OCI-LY3 (cell line): ENCODE measurements at regions not wholly inside any gene's neighbourhood (a gene's known extent, or its start where the extent isn't known, plus 50 kb on each side); places are given as distances from the start of the nearest gene placed in this dataset.

ENCODE experiments used
- H2AFZ ChIP-seq: fragments of 200-600, 300-600 bp; shearing (Covaris generic); 2 replicates; pipeline ENCODE4 v1.6.0; 2014; ENCODE audit warnings: antibody characterized with exemption, low read depth, low read length
- H3K27ac ChIP-seq: fragments of 200-600, 300-600 bp; sonication (generic); 2 replicates; pipeline ENCODE4 v1.5.1; 2014; ENCODE audit warnings: mild to moderate bottlenecking, low read length, moderate library complexity, mixed read lengths
- H3K27me3 ChIP-seq: fragments of 200-600, 300-600 bp; sonication (generic); 2 replicates; pipeline ENCODE4 v1.6.1; 2014; ENCODE audit warnings: low read depth, low read length, mixed read lengths
- H3K36me3 ChIP-seq: fragments of 200-600, 300-600 bp; sonication (generic); replicated peaks from 2 replicates; pipeline ENCODE3; 2014; ENCODE audit warnings: low read depth, low read length, mixed read lengths
- H3K4me1 ChIP-seq: fragments of 300-600, 200-600 bp; sonication (generic); 2 replicates; pipeline ENCODE4 v1.6.1; 2014; ENCODE audit warnings: low read length, mixed read lengths
- H3K4me2 ChIP-seq: fragments of 200-600, 300-600 bp; sonication (generic); 2 replicates; pipeline ENCODE4 v1.6.1; 2014; ENCODE audit warnings: low read length, mixed read lengths
- H3K4me3 ChIP-seq: fragments of 300-600, 200-600 bp; sonication (generic); 2 replicates; pipeline ENCODE4 v1.5.1; 2014; ENCODE audit warnings: antibody characterized with exemption, mild to moderate bottlenecking, low read length, moderate library complexity
- H3K79me2 ChIP-seq: fragments of 300-600, 200-600 bp; shearing (Covaris generic); 2 replicates; pipeline ENCODE4 v1.6.1; 2014; ENCODE audit warnings: mild to moderate bottlenecking, low read length, mixed read lengths
- H3K9ac ChIP-seq: fragments of 300-600, 200-600 bp; shearing (Covaris generic); 2 replicates; pipeline ENCODE4 v1.6.0; 2014; ENCODE audit warnings: mild to moderate bottlenecking, low read length, moderate library complexity
- H3K9me3 ChIP-seq: fragments of 200-600, 300-600 bp; shearing (Covaris generic); 2 replicates; pipeline ENCODE4 v1.6.1; 2014; ENCODE audit warnings: low read length, mixed read lengths; ENCODE audit not compliant: insufficient read depth
- H4K20me1 ChIP-seq: fragments of 200-600, 300-600 bp; sonication (generic); 2 replicates; pipeline ENCODE4 v1.6.1; 2016; ENCODE audit warnings: low read length, mixed read lengths; ENCODE audit not compliant: insufficient read depth
- CTCF ChIP-seq: fragments of 200-600, 300-600 bp; sonication (generic); IDR thresholded peaks from 2 replicates; pipeline ENCODE4 v1.5.1; 2014; ENCODE audit warnings: antibody characterized with exemption, low read length, low read depth
- EZH2phosphoT487 ChIP-seq: fragments of 200-600 bp; shearing (Covaris generic); IDR thresholded peaks from 2 replicates; pipeline ENCODE4 v1.6.1; 2018; ENCODE audit warnings: antibody characterized with exemption, mixed run types, low read depth

DNA sequence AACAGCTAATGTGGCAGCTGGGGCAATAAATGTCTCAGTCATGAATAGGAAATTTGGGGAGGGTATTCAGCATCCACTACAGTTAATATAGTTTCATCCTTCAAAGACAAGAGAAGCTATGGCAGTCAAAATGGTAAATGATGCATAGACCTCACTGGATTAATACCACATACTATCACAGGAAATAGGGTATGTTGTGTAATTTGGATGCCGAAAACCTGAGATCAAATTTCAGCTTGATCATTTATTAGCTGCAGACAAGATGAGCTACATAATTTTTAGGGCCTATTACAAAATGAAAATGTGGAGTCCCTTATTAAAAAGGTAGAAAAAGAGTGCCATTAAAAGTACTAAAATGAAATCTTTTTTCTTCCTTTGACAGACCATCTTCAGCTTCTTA is 112.6 kb upstream of the MTAP start:
- Histone ChIP-seq H3K4me2 (no peak overlapping the region), H3K79me2 (no peaks in the 10 kb centered on the region), H2AFZ (no peak overlapping the region), H3K4me3 (no peak overlapping the region), H3K36me3 (no peaks in the 10 kb centered on the region), H3K27ac (no peak overlapping the region), H3K27me3 (peaks cover 28% of the 10 kb centered on the region), H4K20me1 (no peaks in the 10 kb centered on the region), H3K9me3 (no peaks in the 10 kb centered on the region), H3K4me1 (peaks cover 3% of the 10 kb centered on the region), H3K9ac (no peak overlapping the region)
- TF ChIP-seq EZH2phosphoT487 = no peak
- no peak for TF ChIP-seq CTCF

- no peak overlapping the region for H3K9ac ChIP-seq
- no peaks in the 10 kb centered on the region for H3K4me1 ChIP-seq
- no peak overlapping the region for H2AFZ ChIP-seq
- no peak overlapping the region for H3K4me3 ChIP-seq
- no peaks in the 10 kb centered on the region for H3K36me3 ChIP-seq
- no peaks in the 10 kb centered on the region for H3K9me3 ChIP-seq
- H3K4me2 ChIP-seq = no peak overlapping the region
- H4K20me1 ChIP-seq = no peaks in the 10 kb centered on the region
- TF ChIP-seq EZH2phosphoT487 = no peak
- no peak for TF ChIP-seq CTCF
- H3K27ac ChIP-seq = no peak overlapping the region
- H3K79me2 ChIP-seq = no peaks in the 10 kb centered on the region
- peaks cover 28% of the 10 kb centered on the region for H3K27me3 ChIP-seq
Observed at GRCh38 chr9:21690561-21690960, 111.9 kb upstream of the MTAP start.

DNA sequence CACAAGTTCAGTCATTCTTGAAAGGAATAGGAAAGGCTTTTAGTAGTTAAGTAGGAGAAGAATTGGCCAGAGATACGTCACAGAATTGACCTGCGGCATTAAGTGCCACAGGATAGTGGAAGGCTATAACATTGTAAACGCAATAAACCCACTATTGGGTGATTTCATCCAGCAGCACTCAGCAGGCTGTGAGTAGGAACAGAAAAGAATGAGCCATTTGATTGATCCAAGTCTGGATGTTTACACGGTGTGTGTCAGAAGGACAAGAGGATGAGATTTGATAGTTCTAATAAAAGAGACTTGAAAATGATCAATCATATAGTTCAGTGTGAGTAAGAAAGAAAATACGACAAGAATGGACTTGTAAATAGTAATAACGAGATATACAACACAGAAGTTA is 110.0 kb upstream of the MTAP start:
- Histone ChIP-seq H4K20me1 (no peaks in the 10 kb centered on the region), H2AFZ (no peak overlapping the region), H3K36me3 (no peaks in the 10 kb centered on the region), H3K9ac (no peak overlapping the region), H3K27ac (no peak overlapping the region), H3K4me2 (no peak overlapping the region), H3K79me2 (no peaks in the 10 kb centered on the region), H3K4me3 (no peak overlapping the region), H3K27me3 (peaks cover 28% of the 10 kb centered on the region), H3K4me1 (no peaks in the 10 kb centered on the region), H3K9me3 (no peaks in the 10 kb centered on the region)
- TF ChIP-seq EZH2phosphoT487 = no peak
- no peak for TF ChIP-seq CTCF

DNA sequence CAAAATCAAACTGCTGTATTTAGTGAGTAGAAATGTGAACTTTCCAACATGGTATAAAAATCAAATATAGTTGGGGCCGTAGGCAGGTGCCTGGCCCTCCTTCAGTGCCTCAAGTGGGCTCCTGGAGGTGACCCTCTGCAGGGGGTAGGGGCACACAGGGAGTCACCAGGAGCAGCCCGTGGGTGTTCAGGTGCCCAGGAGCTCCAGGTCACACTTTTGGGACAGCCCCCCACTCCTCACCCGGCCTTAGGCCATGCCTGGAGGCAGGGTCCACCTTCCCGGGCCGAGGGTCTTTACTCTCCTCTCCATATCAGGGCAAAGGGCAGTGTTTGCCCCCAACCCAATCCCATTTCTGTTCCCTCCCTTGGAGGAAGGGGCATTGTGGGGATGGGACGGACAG is 108.0 kb upstream of the MTAP start:
- Histone ChIP-seq H4K20me1 (no peaks in the 10 kb centered on the region), H3K9me3 (no peaks in the 10 kb centered on the region), H3K79me2 (no peaks in the 10 kb centered on the region), H3K27ac (no peak overlapping the region), H3K27me3 (peaks cover 25% of the 10 kb centered on the region), H2AFZ (no peak overlapping the region), H3K36me3 (no peaks in the 10 kb centered on the region), H3K4me2 (no peak overlapping the region), H3K9ac (no peak overlapping the region), H3K4me3 (no peak overlapping the region), H3K4me1 (no peaks in the 10 kb centered on the region)
- TF ChIP-seq EZH2phosphoT487 = no peak
- no peak for TF ChIP-seq CTCF
